HG03066 (cell line): ENCODE measurements at regions not wholly inside any gene's neighbourhood (a gene's known extent, or its start where the extent isn't known, plus 50 kb on each side); places are given as distances from the start of the nearest gene placed in this dataset.

Experiments used
- ATAC-seq: cut with Tn5 transposase; IDR thresholded peaks from one replicate; pipeline ENCODE4 v1.9.1; 2021; ENCODE audit warnings: low read depth; ENCODE audit not compliant: unreplicated experiment

DNA sequence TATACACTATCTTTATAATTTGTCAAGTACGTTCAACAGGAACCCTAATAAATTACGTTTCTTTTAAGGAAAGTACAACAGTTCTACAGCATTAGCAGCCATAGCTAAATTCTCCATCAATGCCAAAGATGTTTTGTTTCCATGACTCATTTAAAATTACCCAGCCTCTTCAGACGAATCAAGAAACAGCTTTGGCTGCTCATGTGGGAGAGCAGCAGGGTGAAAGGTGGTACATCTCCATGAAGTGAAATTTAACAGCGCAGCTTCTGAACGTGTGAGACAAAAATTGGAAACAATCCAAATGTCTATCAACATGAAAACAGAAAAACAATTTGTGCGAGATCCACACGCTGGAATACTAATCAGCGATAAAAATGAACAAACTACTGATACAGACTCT lies 327.3 kb upstream of the CDH6 start:
- no peak for ATAC-seq

DNA sequence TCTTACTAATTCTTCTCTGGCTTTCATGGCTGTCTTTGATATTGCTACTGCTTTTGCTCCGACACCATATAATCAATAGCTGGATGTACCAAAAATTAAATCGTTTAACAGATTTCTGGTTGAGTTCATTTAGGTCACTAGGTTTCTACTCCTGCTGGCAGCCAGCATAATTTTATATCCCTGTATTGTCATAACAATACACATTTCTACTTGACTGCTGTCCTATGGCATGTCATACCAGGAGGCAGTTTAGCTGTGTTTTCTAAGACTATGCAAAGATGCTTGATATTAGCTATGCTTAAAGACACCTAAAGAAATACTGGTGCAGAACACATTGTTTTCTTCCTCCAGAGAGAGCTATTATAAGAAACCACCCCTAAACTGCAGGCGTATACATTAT lies 337.2 kb upstream of the CDH6 start:
- no peak for ATAC-seq

DNA sequence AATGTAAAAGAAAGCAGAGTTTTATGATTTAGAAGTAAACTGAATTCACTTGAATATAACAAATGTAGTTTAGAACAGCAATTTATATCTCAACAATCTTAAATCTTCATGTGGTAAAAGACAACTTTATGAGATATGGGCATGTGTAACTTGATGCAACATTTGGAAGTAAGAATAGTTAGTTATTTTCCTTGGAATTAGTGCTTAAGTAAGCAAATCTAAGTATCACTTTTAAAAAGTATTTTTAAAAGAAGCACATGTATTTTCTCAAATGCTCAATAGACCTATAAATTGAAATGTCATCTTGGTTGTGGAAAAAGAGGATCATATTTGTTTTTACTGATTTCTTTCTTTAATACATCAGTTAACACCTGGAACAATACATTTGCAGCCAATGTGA lies 340.3 kb upstream of the CDH6 start:
- ATAC-seq, result no peak

DNA sequence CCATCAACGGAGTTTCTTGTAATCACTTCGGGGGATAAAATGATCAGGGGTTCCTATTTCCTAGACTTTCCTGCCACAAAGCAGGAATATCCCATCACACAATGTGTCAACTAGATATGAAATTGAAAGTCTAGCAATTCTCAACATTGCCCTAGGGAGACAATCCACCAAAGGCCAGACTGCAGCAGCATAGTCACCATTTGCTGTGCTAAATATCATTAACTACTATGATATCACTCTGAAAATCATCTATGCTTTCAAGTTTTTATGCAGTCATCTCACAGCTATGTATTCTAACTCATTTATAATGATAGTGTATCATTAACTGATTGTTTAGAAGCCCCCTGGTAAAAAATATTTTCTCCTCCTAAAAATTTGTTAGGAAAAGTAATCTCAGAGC lies 342.6 kb upstream of the CDH6 start:
- no peak for ATAC-seq

DNA sequence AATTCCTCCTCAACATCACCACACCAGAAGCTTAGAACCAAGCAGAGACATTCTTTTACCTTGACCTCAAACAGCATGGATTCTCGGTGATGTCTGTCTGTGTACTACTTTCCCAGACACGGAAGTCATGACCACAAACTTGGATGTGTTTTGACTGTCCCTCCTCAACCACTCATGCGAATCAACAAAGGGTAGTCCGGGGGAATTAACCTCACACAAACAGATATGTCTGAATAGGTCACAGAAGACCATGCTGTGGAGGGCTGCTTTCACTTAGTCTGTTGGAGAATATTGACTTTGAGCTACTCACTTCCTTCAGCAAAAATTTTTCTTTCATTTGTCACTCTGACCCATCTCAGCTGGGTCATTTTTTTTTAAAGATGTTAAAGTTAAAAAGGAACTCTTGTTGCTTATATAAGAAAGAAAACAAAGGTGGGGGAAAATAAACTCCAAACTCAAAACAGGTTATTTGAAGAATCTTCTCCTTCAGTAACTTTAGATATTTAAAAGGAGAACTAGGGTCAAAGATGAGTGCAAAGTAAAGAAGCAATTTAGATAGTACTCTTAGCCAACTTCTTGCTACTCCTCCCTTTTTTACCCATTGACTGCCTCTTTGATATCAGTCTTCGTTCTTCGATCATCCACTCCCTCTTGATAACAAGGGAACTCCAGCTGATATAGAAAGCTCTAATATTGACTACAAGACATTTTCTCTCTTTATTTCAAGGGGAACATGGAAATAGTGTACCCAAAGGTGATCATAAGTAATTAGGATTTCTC lies 343.4 kb upstream of the CDH6 start:
- no peak for ATAC-seq

DNA sequence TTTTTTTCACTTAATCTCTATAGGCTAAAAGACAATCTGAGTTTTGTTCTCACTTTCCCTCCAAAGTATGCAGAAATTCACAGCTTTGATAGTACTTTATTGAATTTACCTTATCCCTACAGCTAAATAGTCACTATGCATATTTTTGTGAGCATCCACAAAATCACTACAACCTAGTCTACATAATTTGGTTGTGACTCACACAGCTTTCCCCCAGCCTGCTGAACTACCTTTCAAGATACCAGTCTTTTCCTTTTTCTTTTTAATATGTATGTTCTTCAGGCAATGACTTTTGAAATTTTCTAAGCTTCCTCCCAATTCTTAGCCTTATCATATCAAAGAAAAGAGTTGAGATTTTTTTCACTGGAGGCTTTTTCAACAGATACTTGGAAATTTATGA lies 347.3 kb upstream of the CDH6 start:
- ATAC-seq, result no peak

DNA sequence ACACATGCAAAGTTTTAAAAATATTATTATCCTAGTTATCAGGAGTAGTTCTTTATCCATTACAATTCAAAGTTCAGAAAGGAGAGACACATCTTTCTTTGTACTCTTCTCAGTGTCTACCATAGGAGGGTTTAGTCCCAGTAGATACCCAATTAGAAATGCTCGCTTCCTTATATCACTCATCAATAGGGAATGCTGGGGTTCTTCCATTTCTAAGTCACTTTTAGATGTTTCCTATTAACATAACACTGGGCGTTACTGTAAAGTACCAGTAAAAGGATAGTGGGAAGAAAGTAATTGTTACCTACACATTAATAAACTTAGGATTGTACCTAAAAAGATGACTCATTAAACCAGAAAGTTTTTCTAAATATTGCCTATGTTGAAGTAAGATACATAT lies 348.3 kb upstream of the CDH6 start:
- no peak for ATAC-seq

DNA sequence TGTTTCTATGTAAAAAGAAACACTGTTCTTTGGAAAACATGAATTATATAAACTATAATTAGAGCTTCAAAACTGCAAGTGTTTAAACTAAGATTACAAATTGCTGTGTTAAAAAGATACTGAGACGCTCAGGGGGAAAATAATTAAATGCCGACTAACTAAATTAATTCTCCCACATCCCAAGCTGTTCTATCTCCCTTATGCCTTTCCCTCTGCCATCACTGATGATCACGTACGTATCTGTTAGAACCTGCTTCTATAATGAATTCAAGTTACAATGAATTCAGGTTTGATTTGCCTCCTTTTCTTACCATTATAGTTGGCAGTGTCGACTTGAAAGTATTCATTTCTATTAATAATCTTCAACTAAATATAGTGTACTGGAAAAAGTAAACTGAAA lies 349.9 kb upstream of the CDH6 start:
- no peak for ATAC-seq

DNA sequence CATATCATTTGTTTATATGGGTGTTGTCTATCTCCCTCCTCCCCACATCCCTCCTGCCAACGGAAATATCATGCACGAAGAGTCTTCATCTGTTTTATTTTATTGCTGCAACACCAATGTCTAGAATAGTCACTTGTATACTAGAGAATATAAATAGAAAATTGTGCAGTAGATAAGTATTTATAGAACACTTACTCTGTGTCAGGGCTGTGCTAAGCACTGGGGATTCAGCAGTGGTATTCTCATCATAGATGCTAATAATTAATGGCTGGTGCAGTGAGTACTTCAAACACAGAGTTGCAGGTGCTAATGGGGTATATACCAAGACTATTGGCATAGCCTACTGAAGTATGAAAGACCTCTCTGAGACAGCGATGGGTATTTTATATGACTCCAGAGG lies 353.5 kb upstream of the CDH6 start:
- no peak for ATAC-seq

DNA sequence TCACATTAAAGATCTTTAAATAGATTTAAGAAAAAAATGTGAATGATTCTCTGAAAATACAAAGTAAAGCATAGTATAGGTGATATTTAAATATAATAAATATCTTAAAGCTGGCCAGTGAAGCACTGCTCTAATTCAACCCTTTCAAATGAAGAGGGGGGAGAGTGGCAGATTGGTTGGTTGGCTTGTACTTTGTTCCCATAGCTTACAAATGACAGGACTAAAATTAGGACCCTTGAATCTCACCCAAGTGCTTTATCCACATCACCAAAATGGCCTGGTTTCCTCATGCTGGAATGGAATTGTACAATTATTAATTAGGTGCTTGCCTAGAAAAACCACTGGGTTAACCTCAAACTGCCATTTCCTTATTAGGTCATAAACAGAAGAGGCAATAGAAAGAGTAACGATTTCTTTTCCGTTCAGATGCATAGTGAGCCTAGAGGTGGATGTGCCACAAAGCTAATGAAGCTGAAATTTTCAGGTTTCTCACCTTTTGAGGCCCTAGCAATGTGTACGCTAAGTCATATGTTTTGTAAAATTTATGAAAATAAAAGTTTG lies 354.5 kb upstream of the CDH6 start:
- ATAC-seq, result no peak

DNA sequence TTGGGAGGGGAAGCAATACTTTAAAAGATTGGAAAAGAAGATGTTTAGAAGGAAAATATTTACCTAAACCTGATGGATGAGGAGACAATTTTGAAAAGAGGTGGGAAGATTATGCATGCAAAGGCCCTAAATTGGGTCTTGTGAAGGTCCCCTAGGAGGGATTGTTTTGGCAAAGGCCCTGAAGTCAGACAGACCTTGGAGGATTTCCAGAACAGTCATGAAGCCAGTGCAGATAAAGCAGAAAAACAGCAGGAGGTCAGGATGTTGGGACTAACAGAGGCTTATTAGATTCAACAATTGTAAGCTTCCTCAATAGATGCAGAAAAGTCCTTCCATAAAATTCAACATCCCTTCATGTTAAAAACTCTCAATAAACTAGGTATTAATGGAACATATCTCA lies 361.0 kb upstream of the CDH6 start:
- ATAC-seq, result no peak

DNA sequence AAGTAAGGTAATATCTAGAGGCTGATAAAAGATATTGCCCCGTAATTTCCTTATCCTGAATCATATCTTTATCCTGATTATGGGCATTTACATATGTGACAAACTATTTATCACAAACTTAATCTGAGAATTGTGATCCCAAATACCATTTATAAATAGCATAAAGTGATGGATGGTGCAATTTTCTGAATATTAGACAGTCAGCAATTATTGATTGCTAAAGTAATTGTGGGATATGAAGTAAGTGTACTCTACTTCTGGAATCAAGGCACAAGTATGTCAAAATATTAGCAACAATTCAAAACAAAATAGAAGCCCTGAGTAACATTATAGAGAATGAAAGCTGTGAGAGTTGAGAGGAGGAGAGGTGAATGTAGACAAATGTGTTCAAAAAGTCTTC lies 361.9 kb upstream of the CDH6 start:
- ATAC-seq, result no peak

DNA sequence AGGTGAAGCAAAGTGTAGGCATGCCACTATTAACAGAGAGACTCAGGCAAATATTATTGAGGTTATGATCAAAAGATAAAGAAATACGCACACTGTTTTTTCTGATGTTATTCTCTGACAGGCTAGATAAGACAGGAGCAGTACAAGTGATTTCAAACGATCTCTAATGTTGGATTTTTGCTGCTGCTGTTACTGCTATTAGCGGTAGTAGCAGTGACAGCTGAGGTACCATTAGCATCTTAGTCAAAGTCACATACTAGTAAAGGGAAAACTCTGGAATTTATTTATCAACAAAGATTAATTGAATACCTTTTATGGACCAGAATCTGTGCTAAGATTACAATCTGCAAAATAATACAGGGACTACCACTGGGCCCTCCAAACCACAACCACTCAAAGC lies 362.4 kb upstream of the CDH6 start:
- ATAC-seq, result no peak

DNA sequence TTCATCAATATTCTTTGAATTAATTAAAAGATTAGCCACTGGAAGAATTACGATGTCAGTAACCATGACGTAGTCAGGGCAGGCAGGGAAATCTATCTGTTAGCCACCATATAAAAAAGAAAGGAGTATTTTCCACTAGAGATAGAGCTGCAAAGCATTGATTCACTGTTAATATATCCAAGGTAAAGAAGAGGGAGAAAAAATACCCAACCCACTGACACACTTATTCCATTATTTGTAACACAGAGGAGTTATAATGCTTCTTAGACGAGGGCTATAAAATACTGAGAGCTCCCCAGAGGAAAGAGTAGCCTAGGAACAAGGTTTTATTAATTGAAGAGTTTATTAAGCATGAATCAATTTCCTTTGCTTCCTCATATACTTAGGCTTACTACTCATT lies 382.2 kb upstream of the CDH6 start:
- no peak for ATAC-seq

DNA sequence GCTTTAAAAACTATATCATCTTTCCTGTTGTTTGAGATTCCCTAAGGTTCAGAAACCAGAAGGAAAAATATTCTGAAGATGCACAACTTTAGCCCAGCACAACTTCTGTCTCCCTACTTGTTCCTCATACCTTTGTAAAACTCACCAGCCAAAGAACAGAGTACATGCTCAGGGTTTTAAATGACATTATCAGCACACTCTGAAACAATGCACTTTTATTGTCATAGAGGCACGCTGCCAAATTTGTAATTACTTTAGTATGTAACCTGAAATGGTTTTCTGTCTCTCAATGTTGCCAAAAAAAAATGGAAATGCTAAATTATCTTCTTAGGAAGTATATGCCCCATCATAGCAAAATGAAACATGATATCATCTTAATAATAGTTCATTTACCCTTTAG lies 383.6 kb upstream of the CDH6 start:
- no peak for ATAC-seq

DNA sequence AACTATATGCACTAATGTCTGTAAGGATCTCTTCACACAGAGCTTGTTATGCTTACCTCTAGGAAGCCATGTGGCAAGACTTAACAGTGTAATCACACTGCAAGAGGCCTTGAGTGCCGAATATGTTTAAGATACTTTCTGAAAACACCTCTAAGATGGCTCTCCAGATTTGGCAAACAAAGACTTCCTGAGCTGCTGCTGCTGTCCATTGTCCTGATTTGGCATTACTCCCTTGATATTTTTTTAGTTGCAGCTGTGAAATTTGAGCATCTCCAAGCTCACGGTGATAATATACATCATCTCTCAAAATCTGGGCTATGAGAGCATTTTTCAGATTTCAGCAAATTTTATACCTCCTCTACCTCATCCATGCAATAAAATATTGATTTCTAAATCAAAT lies 384.5 kb upstream of the CDH6 start:
- ATAC-seq, result no peak

DNA sequence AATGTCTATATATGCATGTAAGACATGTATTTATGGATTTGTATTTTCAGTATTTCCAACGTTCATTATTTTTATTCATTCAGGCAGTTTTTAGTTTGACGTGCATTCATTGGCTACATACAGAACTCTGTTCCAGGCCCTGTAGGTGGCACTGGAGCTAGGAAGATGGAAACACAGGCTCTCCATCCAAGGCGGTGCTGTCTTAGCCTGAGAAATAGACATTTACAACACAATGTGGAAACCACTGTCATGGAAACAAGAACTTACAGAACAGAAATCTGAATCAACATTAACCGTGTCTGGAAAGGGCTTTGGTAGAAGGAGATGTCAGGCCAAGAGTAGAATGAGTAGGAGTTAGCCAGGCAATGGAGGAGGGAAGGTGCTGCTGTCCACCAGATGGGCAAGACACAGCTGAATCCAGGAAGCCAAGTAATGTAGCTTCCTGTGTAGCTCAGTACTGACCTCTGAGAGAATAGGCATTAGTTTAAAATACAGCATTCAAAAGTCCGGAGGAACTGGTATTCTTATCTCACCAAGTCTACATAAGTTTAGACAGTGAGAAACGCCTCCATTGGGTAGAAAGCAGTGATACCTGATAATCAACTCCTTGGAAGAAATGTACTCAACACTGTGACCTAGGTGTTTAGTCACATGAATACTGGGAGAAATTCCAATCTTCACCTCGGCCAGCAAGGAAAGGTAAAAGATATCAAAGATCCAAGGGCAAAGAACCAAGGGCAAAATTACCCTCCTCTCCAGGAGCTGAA lies 388.6 kb upstream of the CDH6 start:
- ATAC-seq, result no peak

DNA sequence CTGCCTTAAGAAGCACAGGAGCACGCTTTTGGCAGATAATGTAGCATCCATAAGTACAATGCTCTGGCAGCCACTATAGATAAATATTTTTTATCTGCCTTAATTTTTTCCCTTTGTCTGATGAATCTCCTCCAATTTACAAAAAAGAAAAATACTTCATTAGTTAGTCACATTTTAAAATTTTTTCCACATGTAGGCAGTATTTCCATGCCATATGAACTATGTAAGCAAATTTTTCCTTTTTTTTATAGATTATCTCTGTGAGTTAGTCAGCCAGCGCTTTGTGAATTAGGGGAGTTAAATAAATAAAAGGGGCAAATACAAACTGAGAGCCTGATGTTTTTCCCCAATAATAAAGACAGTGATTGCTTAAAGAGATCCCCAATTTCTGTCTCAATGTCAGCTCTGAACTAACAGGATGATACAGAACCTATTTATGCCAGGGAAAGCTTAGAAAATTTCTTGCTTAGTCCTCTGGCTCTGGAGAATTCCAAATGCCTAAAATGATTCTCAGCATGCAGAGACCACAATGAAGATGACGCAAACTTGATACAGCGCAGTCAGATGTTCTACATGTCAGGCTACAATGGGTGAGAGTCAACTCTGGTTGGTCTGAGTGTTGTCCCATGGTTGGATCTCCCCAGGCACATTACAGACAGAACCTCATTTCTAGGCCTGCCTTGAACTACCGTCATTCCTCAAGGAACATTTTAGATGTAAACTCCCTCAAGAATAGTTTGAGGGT lies 390.4 kb upstream of the CDH6 start:
- ATAC-seq, result no peak

DNA sequence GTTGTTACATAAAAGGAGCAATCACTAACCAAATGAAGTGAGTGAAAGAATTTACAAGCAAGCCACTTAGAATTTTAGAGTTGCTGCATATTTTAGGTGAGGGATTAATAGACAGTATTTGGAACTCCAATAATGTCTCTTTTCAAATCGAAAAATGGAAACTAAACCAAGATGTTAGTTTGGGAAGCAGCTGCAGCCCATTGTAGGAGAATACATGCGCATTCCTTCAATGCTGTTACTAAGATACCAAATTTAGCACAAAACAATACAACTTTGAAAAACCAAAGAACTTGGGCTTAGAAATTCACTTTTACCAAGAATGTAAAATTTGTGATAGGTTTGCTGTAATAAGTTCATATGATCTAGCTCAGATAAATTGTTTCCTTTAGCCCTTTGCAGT lies 411.8 kb upstream of the CDH6 start:
- ATAC-seq, result no peak

DNA sequence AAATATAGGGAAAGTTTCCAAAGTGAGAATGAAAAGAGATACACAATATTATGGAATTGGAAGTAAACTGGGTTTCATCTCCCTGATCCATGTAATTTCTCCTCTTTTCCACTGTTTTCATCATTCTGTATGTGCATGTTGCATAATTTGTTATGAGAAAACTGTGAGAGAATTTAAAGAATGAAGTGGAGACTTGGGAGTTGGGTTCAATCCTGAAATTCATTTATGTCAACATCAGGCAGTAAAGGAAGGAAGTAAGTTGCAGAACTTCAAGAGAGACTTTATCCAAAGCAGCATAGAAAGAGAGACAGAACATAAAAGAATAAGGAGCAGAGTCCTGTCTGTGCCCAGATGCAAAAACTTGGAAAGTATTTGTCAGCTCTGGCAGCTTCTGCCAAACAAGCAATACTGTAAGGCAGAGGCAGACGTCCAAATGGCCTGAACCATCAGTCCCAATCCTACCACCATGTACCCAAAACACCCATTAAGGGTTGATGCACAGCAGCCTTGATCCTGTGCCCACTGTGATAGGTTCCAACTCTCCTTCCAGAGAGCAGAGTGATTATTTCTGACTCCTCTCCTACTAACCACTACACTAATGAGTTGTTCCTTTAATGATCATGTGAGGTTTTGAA lies 425.3 kb upstream of the CDH6 start:
- ATAC-seq, result no peak

DNA sequence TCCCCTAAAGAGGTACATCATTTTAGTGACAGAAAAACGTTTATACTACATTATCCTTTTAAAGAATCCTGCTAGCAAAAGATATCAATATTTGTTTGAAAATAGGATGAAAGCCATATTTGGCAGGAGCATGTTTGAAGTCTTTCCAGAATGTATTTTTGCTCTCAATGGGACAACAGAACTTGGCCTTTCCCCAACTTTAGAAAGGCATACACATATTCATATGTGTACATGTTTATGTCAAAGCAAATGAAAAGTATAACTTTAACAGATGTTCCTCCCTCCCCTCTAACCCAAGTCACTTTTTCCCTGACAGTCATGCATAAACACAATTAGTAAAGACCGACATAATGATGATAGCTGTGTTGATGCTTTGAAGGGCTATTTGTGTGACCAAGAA lies 427.8 kb upstream of the CDH6 start:
- no peak for ATAC-seq
